GM20000 (cell line): ENCODE measurements at regions not wholly inside any gene's neighbourhood (a gene's known extent, or its start where the extent isn't known, plus 50 kb on each side); places are given as distances from the start of the nearest gene placed in this dataset.
"Not testable (repeated sequence)": the region's sequence is repeated elsewhere in the genome, so short reads cannot be mapped to it uniquely, and the experiment has no call there.

Experiments
- DNase-seq: peaks from one replicate; pipeline ENCODE4 v3.0.0; 2012; ENCODE audit warnings: low spot score
- CTCF ChIP-seq: IDR thresholded peaks from 2 replicates; pipeline ENCODE4 v1.5.1; 2012; ENCODE audit warnings: mild to moderate bottlenecking, control low read depth; ENCODE audit errors: extremely low read depth, missing control alignments

DNA sequence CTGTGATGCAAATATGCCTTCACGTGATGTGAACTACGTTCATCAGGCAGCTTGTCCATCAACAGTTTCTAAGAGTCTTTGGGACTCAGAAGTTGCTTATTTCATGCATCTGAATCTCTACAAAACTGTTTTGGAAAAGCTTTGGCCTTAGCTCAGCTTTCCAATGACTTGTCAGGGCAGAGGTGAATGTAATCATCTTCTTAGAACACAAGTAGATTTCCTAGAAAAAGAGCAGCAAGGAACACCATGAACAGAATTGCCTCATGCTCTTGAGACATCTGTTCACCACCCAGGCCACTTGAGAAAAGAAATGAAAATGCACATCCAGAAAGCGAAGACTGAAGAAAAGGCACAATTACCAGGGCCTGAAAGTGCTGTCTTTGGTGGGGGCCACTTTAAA, 105.8 kb upstream of the PDHA1 start:
- no peak for TF ChIP-seq CTCF
- no peak for DNase-seq

DNA sequence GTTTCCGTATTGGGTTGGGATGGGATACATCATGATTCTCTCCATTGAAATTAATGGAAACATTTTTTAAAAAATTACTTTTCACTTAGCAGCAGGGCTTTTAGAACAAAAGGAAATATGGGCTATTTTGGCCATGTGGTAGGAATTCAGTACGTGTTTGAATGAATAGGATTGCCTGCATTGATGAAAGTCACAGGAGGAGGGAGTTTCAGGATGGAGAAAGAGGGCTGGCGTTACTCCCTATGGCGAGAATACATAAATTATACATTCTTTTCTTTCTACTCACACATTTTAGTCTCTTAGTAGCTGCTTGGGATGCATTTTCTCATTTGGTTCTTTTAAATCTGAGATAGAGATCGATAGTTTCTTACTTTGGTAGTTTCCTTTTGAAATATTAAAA, 100.3 kb upstream of the PDHA1 start:
- no peak for TF ChIP-seq CTCF
- DNase-seq, result no peak

DNA sequence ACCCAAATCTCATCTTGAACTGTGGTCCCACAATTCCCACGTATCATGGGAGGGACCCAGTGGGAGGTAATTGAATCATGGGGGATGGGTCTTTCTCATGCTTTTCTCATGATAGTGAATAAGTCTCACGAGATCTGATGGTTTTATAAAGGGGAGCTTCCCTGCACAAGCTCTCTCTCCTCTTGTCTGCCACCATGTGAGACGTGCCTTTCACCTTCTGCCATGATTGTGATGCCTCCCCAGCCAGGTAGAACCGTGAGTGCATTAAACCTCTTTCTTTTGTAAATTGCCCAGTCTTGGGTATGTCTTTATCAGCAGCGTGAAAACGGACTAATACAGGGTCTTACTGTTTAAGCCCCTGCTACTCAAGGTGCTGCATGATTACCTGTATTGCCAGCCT, 98.8 kb upstream of the PDHA1 start:
- DNase-seq, result not testable (repeated sequence)

- TF ChIP-seq CTCF, result no peak
- DNase-seq, result no peak
Measured at GRCh38 chrX:19245711-19246269, 97.9 kb upstream of the PDHA1 start.

- no peak for DNase-seq
- no peak for TF ChIP-seq CTCF
Measured at GRCh38 chrX:19256986-19257385, 86.7 kb upstream of the PDHA1 start.

DNA sequence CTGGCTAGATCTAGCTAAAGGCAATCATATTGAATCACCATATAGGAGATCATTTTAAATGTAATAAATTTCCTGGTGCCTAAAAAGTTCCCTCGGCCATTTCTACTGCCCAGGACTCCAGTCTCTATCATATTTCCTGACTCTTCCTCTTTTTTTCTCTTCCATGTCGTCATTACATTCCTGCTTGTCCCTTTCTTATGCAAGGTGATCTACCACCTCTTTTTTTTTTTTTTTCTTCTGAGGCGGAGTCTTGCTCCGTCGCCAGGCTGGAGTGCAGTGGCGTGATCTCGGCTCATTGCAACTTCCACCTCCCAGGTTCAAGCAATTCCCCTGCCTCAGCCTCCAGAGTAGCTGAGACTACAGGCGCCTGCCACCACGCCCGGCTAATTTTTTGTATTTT, 82.7 kb upstream of the PDHA1 start:
- DNase-seq, result not testable (repeated sequence)

- TF ChIP-seq CTCF, result no peak
Measured at GRCh38 chrX:19270727-19271126, 73.0 kb upstream of the PDHA1 start.

GRCh38 chrX:19272452-19272851, 71.3 kb upstream of the PDHA1 start:
- no peak for DNase-seq
- no peak for TF ChIP-seq CTCF

More at GRCh38 chrX:19270727-19271126, 73.0 kb upstream of the PDHA1 start:
- no peak for DNase-seq

GRCh38 chrX:19280636-19281035, 63.1 kb upstream of the PDHA1 start:
- TF ChIP-seq CTCF, result no peak
- no peak for DNase-seq
